8988T (cell line): ENCODE measurements at regions not wholly inside any gene's neighbourhood (a gene's known extent, or its start where the extent isn't known, plus 50 kb on each side); places are given as distances from the start of the nearest gene placed in this dataset.

Source experiments
- DNase-seq: peaks from one replicate; pipeline ENCODE4 v3.0.0; 2011

DNA sequence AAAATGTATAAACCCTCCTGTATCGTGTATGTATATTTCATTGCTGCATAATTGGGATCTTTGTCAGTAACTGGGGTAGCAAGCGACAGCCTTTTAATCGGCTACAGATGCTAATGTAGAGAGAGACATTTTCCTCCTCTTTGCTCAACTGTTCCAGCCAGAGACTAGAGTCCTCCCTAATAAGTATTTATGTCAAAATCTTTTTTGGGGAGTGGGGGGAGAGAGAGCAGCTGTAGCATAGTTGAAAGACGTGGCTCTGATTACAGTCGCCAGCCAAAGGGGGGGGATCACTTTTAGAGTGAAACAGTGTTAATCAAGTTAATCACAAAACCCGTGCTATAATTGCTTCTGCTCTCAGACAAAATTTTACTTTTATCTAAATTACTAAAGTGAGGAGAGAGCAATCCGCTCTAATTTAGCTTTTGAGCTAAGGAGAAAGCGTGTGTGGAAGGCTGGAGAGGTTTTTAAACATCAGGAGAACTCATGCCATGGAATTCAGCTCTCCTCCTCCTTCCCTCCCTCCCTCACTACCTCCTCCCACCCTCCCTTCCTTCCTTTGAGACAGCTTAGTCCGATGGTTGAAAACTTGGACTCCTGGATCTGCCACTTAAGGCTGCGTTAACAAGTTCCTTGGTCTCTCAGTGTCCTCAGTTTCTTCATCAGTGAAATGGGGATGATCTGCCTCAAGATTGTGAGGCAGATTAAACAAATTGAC lies 87.3 kb upstream of the ZNF618 start:
- no peak for DNase-seq

DNA sequence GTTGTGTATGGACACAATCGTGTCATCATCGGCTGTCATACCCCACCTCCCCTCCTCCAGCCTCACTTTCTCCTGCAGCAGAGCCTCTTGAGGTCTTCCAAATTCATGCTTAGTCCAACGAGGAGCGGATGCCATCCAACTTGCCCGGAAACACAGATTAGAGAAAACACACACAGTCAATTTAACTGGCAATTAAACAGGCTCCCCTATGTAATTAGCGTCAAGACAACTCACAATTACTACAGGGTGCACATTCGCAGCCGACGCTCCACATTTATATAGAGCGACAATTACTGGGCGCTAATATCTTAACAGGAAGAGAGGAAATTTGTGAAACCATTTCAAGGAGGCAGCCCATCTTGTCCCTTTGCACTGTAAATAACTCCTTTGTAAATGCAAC lies 86.0 kb upstream of the ZNF618 start:
- DNase-seq, result no peak

DNA sequence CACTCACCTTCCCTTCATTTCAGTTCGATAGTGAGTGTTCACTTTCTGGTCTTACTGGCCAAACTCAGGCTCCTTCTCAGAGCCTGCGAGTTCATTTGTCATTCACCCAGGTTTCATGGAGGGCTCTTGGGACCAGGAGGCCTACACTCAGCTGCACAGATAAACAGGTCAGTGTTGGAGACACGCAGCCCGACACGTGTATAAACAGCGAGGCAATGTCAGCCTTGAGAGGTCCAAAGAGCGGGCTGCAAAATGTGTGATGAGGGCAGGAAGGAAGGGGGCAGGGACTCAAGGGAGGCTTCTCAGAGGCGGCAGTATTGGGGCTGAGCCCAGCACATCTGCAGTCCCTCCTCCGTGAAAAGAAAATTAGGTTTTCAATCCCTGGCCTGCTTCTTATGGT lies 82.6 kb upstream of the ZNF618 start:
- DNase-seq, result no peak

GRCh38 chr9:113794721-113795120 lies 81.4 kb upstream of the ZNF618 start:
- no peak for DNase-seq

GRCh38 chr9:113795811-113796392 lies 80.2 kb upstream of the ZNF618 start:
- DNase-seq, result no peak

DNA sequence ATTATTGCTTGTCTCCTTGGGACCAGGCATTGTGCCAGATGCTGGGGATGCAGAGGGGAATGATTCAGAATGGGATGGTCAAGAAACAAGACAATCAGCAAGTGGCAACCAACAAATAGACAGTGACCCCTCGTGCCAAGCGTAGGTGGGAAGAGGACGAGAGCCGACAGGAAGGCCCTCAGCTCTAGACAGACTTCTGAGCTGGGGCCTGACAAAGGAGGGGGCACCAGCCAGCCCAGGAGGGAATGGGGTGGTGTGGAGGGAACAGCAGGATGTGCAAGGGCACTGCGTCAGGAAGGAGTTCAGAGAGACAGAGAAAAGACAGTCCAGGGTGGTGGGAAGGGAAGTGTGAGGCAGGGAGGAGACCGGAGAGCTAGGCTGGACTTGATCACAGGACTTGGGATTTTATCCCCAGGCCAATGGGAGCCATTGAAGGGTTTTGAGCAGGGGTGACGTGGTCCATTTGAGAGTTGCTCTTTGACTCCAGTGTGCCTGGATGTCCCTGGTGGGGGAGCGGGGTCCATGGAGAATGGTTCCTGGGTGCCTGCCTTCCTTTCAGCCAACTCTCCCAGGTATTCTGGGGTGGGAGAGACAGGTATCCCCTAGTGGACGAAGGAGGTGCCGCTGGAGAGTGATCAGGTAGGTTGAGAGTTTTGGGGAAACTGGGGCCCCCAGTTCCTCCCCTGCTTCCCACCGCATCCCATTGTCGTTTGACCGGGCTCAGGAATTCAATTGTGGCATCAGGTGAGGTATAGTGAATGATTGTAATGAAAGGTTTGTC lies 79.3 kb upstream of the ZNF618 start:
- DNase-seq, result no peak

GRCh38 chr9:113798062-113799030 lies 77.8 kb upstream of the ZNF618 start:
- no peak for DNase-seq

- DNase-seq, result no peak
Observed at GRCh38 chr9:113800276-113800675, 75.8 kb upstream of the ZNF618 start.

- no peak for DNase-seq
Observed at GRCh38 chr9:113803811-113804589, 72.1 kb upstream of the ZNF618 start.

- no peak for DNase-seq
Observed at GRCh38 chr9:113805486-113806132, 70.5 kb upstream of the ZNF618 start.

DNA sequence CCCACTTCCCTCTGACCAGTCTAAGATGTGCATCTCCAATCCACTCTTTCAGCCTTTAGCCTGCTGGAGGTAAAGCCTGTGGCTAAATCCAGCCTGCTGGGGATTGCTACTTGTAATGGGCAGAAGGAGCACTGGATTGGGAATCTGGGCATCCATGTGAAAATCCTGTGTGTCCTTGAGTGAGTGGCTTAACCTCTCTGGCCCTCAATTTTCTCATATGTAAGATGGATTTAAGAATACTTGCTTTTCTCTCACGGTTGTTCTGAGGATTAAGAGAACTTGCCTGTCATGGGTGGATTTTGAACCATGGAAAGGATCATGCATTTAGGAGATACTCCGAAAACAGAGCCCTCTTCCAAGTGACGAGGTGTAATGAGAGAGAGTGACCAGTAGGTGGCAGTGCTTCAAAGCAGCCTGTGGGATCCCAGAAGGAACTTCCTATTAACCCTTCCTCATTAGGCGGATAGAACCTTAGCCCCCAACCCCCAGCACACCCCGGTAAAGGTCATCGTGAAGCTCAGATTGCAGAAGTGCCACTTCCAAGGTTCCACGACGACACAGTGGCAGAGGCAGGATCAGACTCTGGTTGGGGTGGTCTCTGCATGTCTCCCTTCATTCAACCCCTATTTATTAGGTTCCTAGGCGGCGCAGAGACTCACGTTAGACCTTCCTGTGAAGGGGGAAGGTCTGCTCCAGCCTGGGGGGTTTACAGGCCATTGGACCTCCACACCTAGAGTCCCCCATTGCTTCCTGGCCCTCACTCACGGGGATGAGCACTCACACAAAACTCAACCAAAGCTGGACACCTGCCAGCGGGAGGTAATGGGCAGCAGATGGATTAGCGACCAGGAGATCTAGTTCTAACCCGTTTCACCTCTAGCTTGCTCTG lies 68.7 kb upstream of the ZNF618 start:
- peak; percentile 49 for DNase-seq

GRCh38 chr9:113808391-113809358 lies 67.4 kb upstream of the ZNF618 start:
- DNase-seq, result no peak

- no peak for DNase-seq
Observed at GRCh38 chr9:113817171-113817570, 58.9 kb upstream of the ZNF618 start.

- DNase-seq, result no peak
Observed at GRCh38 chr9:113818391-113818790, 57.7 kb upstream of the ZNF618 start.

- no peak for DNase-seq
Observed at GRCh38 chr9:113822315-113822714, 53.8 kb upstream of the ZNF618 start.

GRCh38 chr9:113823421-113823820 lies 52.7 kb upstream of the ZNF618 start:
- no peak for DNase-seq
